ENCODE measurements at regions not wholly inside any gene's neighbourhood (a gene's known extent, or its start where the extent isn't known, plus 50 kb on each side); places are given as distances from the start of the nearest gene placed in this dataset.

- POLR2A ChIA-PET: no interaction called here
- Histone ChIP-seq H3K9me3 (ENCODE audit: control insufficient read depth, insufficient read depth, low read depth, low read length) (no peaks in the 10 kb centered on the region), H3K4me1 (ENCODE audit: control insufficient read depth, insufficient read depth, low read length) (no peaks in the 10 kb centered on the region), H3K36me3 (ENCODE audit: control insufficient read depth in 2 of 2, insufficient read depth in 1 of 2, low read length in 2 of 2) (no peaks in the 10 kb centered on the region), H3K27ac (ENCODE audit: extremely low read depth, low read depth, low read length) (no peak overlapping the region), H3K4me3 (ENCODE audit: low read depth, low read length) (peak overlapping the region; percentile 4; the same call in 1 of the 2 replicates)
- CTCF ChIA-PET: no interaction called here
- no peak for TF ChIP-seq ZNF837 (tag by site-specific recombination; IDR thresholded peaks at IDR 0.05)
- TF ChIP-seq ZNF544 (tag by site-specific recombination; IDR thresholded peaks at IDR 0.05): no peak
- TF ChIP-seq ZNF214 (tag by site-specific recombination; IDR thresholded peaks at IDR 0.05; ENCODE audit: borderline replicate concordance): no peak
- no peak for TF ChIP-seq ZNF114 (tag by site-specific recombination; IDR thresholded peaks at IDR 0.05)
- TF ChIP-seq PBX3 (CRISPR knock-in tag; IDR thresholded peaks at IDR 0.05): no peak
- no peak for TF ChIP-seq ZNF629 (tag by site-specific recombination; IDR thresholded peaks at IDR 0.05)
- TF ChIP-seq ZNF561 (tag by site-specific recombination; IDR thresholded peaks at IDR 0.05; ENCODE audit: borderline replicate concordance): no peak
- no peak for TF ChIP-seq ZNF571 (tag by site-specific recombination; IDR thresholded peaks at IDR 0.05)
- no peak for TF ChIP-seq ZNF707 (tag by site-specific recombination; IDR thresholded peaks at IDR 0.05)
- TF ChIP-seq ZNF24 (tag by site-specific recombination; IDR thresholded peaks at IDR 0.05): no peak
- no peak for TF ChIP-seq TCF7L2 (IDR thresholded peaks at IDR 0.05; ENCODE audit: borderline replicate concordance, low read depth, low read length)
- no peak for TF ChIP-seq ZNF529 (tag by site-specific recombination; IDR thresholded peaks at IDR 0.05; ENCODE audit: insufficient replicate concordance)
- no peak for TF ChIP-seq ZNF112 (tag by site-specific recombination; IDR thresholded peaks at IDR 0.05)
- no peak for TF ChIP-seq ZFP41 (tag by site-specific recombination; IDR thresholded peaks at IDR 0.05; ENCODE audit: borderline replicate concordance)
- TF ChIP-seq ZNF266 (tag by site-specific recombination; IDR thresholded peaks at IDR 0.05; ENCODE audit: low read depth): no peak
- TF ChIP-seq BCL11B (tag by site-specific recombination; IDR thresholded peaks at IDR 0.05; ENCODE audit: low read depth): no peak
Measured at GRCh38 chr5:66454186-66455078, 141.8 kb upstream of the MAST4 start.

GRCh38 chr5:66459728-66460127 lies 136.5 kb upstream of the MAST4 start:
- POLR2A ChIA-PET: no interaction called here
- Histone ChIP-seq H3K27ac (ENCODE audit: extremely low read depth, low read depth, low read length) (no peak overlapping the region), H3K9me3 (ENCODE audit: control insufficient read depth, insufficient read depth, low read depth, low read length) (no peaks in the 10 kb centered on the region), H3K4me3 (ENCODE audit: low read depth, low read length) (no peak overlapping the region), H3K4me1 (ENCODE audit: control insufficient read depth, insufficient read depth, low read length) (no peaks in the 10 kb centered on the region), H3K36me3 (ENCODE audit: control insufficient read depth in 2 of 2, insufficient read depth in 1 of 2, low read length in 2 of 2) (no peaks in the 10 kb centered on the region)
- TF ChIP-seq ZXDB (tag by site-specific recombination; IDR thresholded peaks at IDR 0.05) (no peak), ZNF843 (tag by site-specific recombination; IDR thresholded peaks at IDR 0.05) (no peak), ZNF274 (IDR thresholded peaks at IDR 0.05; ENCODE audit: low read length) (no peak), ZNF274 (tag by site-specific recombination; IDR thresholded peaks at IDR 0.05; ENCODE audit: borderline replicate concordance) (no peak)
- CTCF ChIA-PET: no interaction called here

GRCh38 chr5:66467564-66467963 lies 128.6 kb upstream of the MAST4 start:
- ChIA-PET POLR2A (no interaction called here), CTCF (no interaction called here)
- no peaks in the 10 kb centered on the region for H3K4me1 ChIP-seq (ENCODE audit: control insufficient read depth, insufficient read depth, low read length)
- no peaks in the 10 kb centered on the region for H3K36me3 ChIP-seq (ENCODE audit: control insufficient read depth in 2 of 2, insufficient read depth in 1 of 2, low read length in 2 of 2)
- H3K4me3 ChIP-seq (ENCODE audit: low read depth, low read length): no peak overlapping the region
- H3K9me3 ChIP-seq (ENCODE audit: control insufficient read depth, insufficient read depth, low read depth, low read length): no peaks in the 10 kb centered on the region
- no peak overlapping the region for H3K27ac ChIP-seq (ENCODE audit: extremely low read depth, low read depth, low read length)
- TF ChIP-seq TRIM28 (IDR thresholded peaks at IDR 0.05; ENCODE audit: borderline replicate concordance, low read length): 0 out of 2 replicates have a peak, but pooled peaks have one; percentile 59
- no peak for TF ChIP-seq ZNF48 (tag by site-specific recombination; IDR thresholded peaks at IDR 0.05)
- TF ChIP-seq GLI4 (tag by site-specific recombination; IDR thresholded peaks at IDR 0.05): no peak
- TF ChIP-seq PRDM4 (tag by site-specific recombination; IDR thresholded peaks at IDR 0.05): no peak
- TF ChIP-seq ZNF26 (tag by site-specific recombination; IDR thresholded peaks at IDR 0.05): peak; percentile 39; the same call in 1 of the 2 replicates
- peak; percentile 97 for TF ChIP-seq SETDB1 (IDR thresholded peaks at IDR 0.05; ENCODE audit: insufficient read length, low read length)
